ENCODE measurements at regions not wholly inside any gene's neighbourhood (a gene's known extent, or its start where the extent isn't known, plus 50 kb on each side); places are given as distances from the start of the nearest gene placed in this dataset.

GRCh38 chrX:150047818-150048217 lies 109.5 kb upstream of the EOLA2 start:
- H3K27ac Mint-ChIP-seq (ENCODE audit: unreplicated experiment) = no peak overlapping the region
- no peaks in the 10 kb centered on the region for H3K27me3 Mint-ChIP-seq (ENCODE audit: low read depth)
- no peaks in the 10 kb centered on the region for H3K4me1 Mint-ChIP-seq (ENCODE audit: low read depth)
- peaks cover 26% of the 10 kb centered on the region for H3K9me3 Mint-ChIP-seq (ENCODE audit: low read depth)
- no peaks in the 10 kb centered on the region for H3K36me3 Mint-ChIP-seq (ENCODE audit: low read depth)
- no peak for TF ChIP-seq CTCF (IDR thresholded peaks at IDR 0.05)
- DNase-seq (ENCODE audit: low spot score) = no peak
- H3K4me3 Mint-ChIP-seq (ENCODE audit: unreplicated experiment) = no peak overlapping the region

GRCh38 chrX:150049647-150050046 lies 111.4 kb upstream of the EOLA2 start:
- Mint-ChIP-seq H3K4me3 (ENCODE audit: unreplicated experiment) (no peak overlapping the region), H3K4me1 (ENCODE audit: low read depth) (no peaks in the 10 kb centered on the region), H3K27me3 (ENCODE audit: low read depth) (no peaks in the 10 kb centered on the region), H3K9me3 (ENCODE audit: low read depth) (peaks cover 10% of the 10 kb centered on the region), H3K36me3 (ENCODE audit: low read depth) (no peaks in the 10 kb centered on the region), H3K27ac (ENCODE audit: unreplicated experiment) (no peak overlapping the region)
- TF ChIP-seq CTCF (IDR thresholded peaks at IDR 0.05) = no peak
- no peak for DNase-seq (ENCODE audit: low spot score)

GRCh38 chrX:150050387-150050786 lies 112.1 kb upstream of the EOLA2 start:
- H3K4me1 Mint-ChIP-seq (ENCODE audit: low read depth) = peaks cover 1% of the 10 kb centered on the region
- no peak overlapping the region for H3K4me3 Mint-ChIP-seq (ENCODE audit: unreplicated experiment)
- H3K36me3 Mint-ChIP-seq (ENCODE audit: low read depth) = no peaks in the 10 kb centered on the region
- no peak for TF ChIP-seq CTCF (IDR thresholded peaks at IDR 0.05)
- no peaks in the 10 kb centered on the region for H3K27me3 Mint-ChIP-seq (ENCODE audit: low read depth)
- no peak overlapping the region for H3K27ac Mint-ChIP-seq (ENCODE audit: unreplicated experiment)
- no peak for DNase-seq (ENCODE audit: low spot score)
- H3K9me3 Mint-ChIP-seq (ENCODE audit: low read depth) = peaks cover 10% of the 10 kb centered on the region

GRCh38 chrX:150051096-150051495 lies 112.8 kb upstream of the EOLA2 start:
- H3K4me1 Mint-ChIP-seq (ENCODE audit: low read depth) = peaks cover 4% of the 10 kb centered on the region
- no peak overlapping the region for H3K27ac Mint-ChIP-seq (ENCODE audit: unreplicated experiment)
- TF ChIP-seq CTCF (IDR thresholded peaks at IDR 0.05) = no peak
- no peaks in the 10 kb centered on the region for H3K27me3 Mint-ChIP-seq (ENCODE audit: low read depth)
- H3K4me3 Mint-ChIP-seq (ENCODE audit: unreplicated experiment) = no peak overlapping the region
- no peaks in the 10 kb centered on the region for H3K36me3 Mint-ChIP-seq (ENCODE audit: low read depth)
- DNase-seq (ENCODE audit: low spot score) = no peak
- peaks cover 9% of the 10 kb centered on the region for H3K9me3 Mint-ChIP-seq (ENCODE audit: low read depth)

DNA sequence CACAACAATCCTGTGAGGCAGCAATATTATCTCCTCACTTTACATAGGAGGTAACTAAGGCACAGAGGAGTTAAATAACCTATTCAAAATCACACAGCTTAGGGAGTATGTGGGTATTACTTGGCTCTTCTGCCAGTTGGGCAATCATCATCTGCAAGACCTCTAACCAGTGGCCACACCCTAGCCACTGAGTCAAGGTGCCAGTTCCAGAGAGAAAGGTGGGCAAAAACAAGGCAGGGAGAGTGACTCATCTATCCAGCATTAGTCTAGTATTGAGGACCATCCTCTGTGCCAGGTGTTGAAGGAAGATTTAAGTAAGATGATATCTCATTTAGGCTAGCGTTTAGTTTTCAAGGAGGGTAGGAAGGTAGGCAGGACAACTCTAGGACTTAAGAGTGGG lies 113.9 kb upstream of the EOLA2 start:
- no peak overlapping the region for H3K4me3 Mint-ChIP-seq (ENCODE audit: unreplicated experiment)
- no peaks in the 10 kb centered on the region for H3K27me3 Mint-ChIP-seq (ENCODE audit: low read depth)
- peaks cover 4% of the 10 kb centered on the region for H3K4me1 Mint-ChIP-seq (ENCODE audit: low read depth)
- DNase-seq (ENCODE audit: low spot score) = no peak
- H3K9me3 Mint-ChIP-seq (ENCODE audit: low read depth) = peaks cover 10% of the 10 kb centered on the region
- no peaks in the 10 kb centered on the region for H3K36me3 Mint-ChIP-seq (ENCODE audit: low read depth)
- no peak overlapping the region for H3K27ac Mint-ChIP-seq (ENCODE audit: unreplicated experiment)
- no peak for TF ChIP-seq CTCF (IDR thresholded peaks at IDR 0.05)
